Vagina (tissue), 2 donors: ENCODE measurements at regions not wholly inside any gene's neighbourhood (a gene's known extent, or its start where the extent isn't known, plus 50 kb on each side); places are given as distances from the start of the nearest gene placed in this dataset.
A peak's percentile ranks its signal among the peaks of the same experiment; 100 is the strongest.

Source experiments
- DNase-seq, 2 donors: peaks; one replicate each; pipeline ENCODE4 v3.0.0-alpha.2; 2017; ENCODE audit errors: extremely low spot score in 2 of 2
- H3K27ac ChIP-seq: fragments of 200-600 bp; sonication (generic); one replicate; pipeline ENCODE4 v1.5.1; 2019
- H3K27me3 ChIP-seq: fragments of 200-600 bp; sonication (generic); one replicate; pipeline ENCODE4 v1.5.1; 2019
- H3K36me3 ChIP-seq, 2 donors: fragments of 200-600 bp; sonication (generic); one replicate each; pipeline ENCODE4 v1.5.1; 2017 to 2019
- H3K4me1 ChIP-seq: fragments of 200-600 bp; sonication (generic); one replicate; pipeline ENCODE4 v1.5.1; 2019
- H3K4me3 ChIP-seq, 2 donors: fragments of 200-600 bp; sonication (generic); 1 replicate in 1 of 2; 2 replicates in 1 of 2; pipeline ENCODE4 v1.5.1; 2016 to 2019
- H3K9me3 ChIP-seq: fragments of 200-600 bp; sonication (generic); one replicate; pipeline ENCODE4 v1.5.1; 2019
- CTCF ChIP-seq, 3 experiments: fragments of 450-650 bp in 2 of 3; fragments of 200-600 bp in 1 of 3; sonication (generic) in 1 of 3; IDR thresholded peaks; one replicate each; pipeline ENCODE4 v1.5.1; 2017 to 2019; ENCODE audit warnings: antibody characterized with exemption in 3 of 3, mild to moderate bottlenecking in 2 of 3, moderate library complexity in 2 of 3
- POLR2A ChIP-seq, 2 donors: fragments of 450-650 bp; IDR thresholded peaks; one replicate each; pipeline ENCODE4 v1.6.1; 2017; ENCODE audit warnings: antibody characterized with exemption in 2 of 2, mild to moderate bottlenecking in 2 of 2, moderate library complexity in 2 of 2
- POLR2AphosphoS5 ChIP-seq, 2 donors: sonication (generic); formaldehyde crosslinking; IDR thresholded peaks; one replicate each; pipeline ENCODE4 v1.9.0; 2017; ENCODE audit warnings: antibody characterized with exemption in 2 of 2, mild to moderate bottlenecking in 2 of 2, low read depth in 1 of 2; ENCODE audit not compliant: insufficient read depth in 1 of 2
- intact Hi-C: fragments of 100-400 bp; cut with DNase I; formaldehyde crosslinking; loops from one replicate; pipeline ENCODE4 v1.15.1; 2023

GRCh38 chr2:134174711-134175110 is 79.2 kb upstream of the MGAT5 start:
- H3K9me3 ChIP-seq: no peaks in the 10 kb centered on the region
- H3K27me3 ChIP-seq: no peaks in the 10 kb centered on the region
- no peak for TF ChIP-seq POLR2AphosphoS5 (IDR thresholded peaks at IDR 0.05; ENCODE audit: insufficient read depth in 1 of 2, low read depth in 1 of 2)
- no peak for TF ChIP-seq CTCF (IDR thresholded peaks at IDR 0.05)
- TF ChIP-seq POLR2A (IDR thresholded peaks at IDR 0.05): no peak
- intact Hi-C loops: no loop called here
- no peaks in the 10 kb centered on the region for H3K36me3 ChIP-seq
- DNase-seq: no peak
- H3K4me1 ChIP-seq: peaks cover 32% of the 10 kb centered on the region
- H3K27ac ChIP-seq: no peak overlapping the region
- H3K4me3 ChIP-seq: no peak overlapping the region

- peaks cover 43% of the 10 kb centered on the region for H3K4me1 ChIP-seq
- H3K27me3 ChIP-seq: no peaks in the 10 kb centered on the region
- H3K36me3 ChIP-seq: no peaks in the 10 kb centered on the region
- H3K4me3 ChIP-seq: no peak overlapping the region
- H3K9me3 ChIP-seq: no peaks in the 10 kb centered on the region
- DNase-seq: no peak
- intact Hi-C loops: no loop called here
- H3K27ac ChIP-seq: no peak overlapping the region
- TF ChIP-seq POLR2AphosphoS5 (IDR thresholded peaks at IDR 0.05; ENCODE audit: insufficient read depth in 1 of 2, low read depth in 1 of 2) (no peak), POLR2A (IDR thresholded peaks at IDR 0.05) (no peak), CTCF (IDR thresholded peaks at IDR 0.05) (no peak)
Observed at GRCh38 chr2:134175834-134176233, 78.0 kb upstream of the MGAT5 start.

GRCh38 chr2:134177351-134177931 is 76.4 kb upstream of the MGAT5 start:
- no peak for DNase-seq
- Histone ChIP-seq H3K36me3 (no peaks in the 10 kb centered on the region), H3K27me3 (no peaks in the 10 kb centered on the region), H3K4me1 (peaks cover 45% of the 10 kb centered on the region), H3K4me3 (no peak overlapping the region), H3K9me3 (no peaks in the 10 kb centered on the region), H3K27ac (no peak overlapping the region)
- TF ChIP-seq POLR2A (IDR thresholded peaks at IDR 0.05) (no peak), CTCF (IDR thresholded peaks at IDR 0.05) (no peak), POLR2AphosphoS5 (IDR thresholded peaks at IDR 0.05; ENCODE audit: insufficient read depth in 1 of 2, low read depth in 1 of 2) (no peak)
- intact Hi-C loops: no loop called here

- no peak for DNase-seq
- Histone ChIP-seq H3K27me3 (no peaks in the 10 kb centered on the region), H3K9me3 (no peaks in the 10 kb centered on the region), H3K4me1 (peaks cover 45% of the 10 kb centered on the region), H3K4me3 (no peak overlapping the region), H3K36me3 (no peaks in the 10 kb centered on the region), H3K27ac (no peak overlapping the region)
- intact Hi-C loops: no loop called here
- no peak for TF ChIP-seq POLR2AphosphoS5 (IDR thresholded peaks at IDR 0.05; ENCODE audit: insufficient read depth in 1 of 2, low read depth in 1 of 2)
- no peak for TF ChIP-seq CTCF (IDR thresholded peaks at IDR 0.05)
- TF ChIP-seq POLR2A (IDR thresholded peaks at IDR 0.05): no peak
Observed at GRCh38 chr2:134178138-134178877, 75.6 kb upstream of the MGAT5 start.

- DNase-seq: no peak
- TF ChIP-seq POLR2A (IDR thresholded peaks at IDR 0.05) (no peak), POLR2AphosphoS5 (IDR thresholded peaks at IDR 0.05; ENCODE audit: insufficient read depth in 1 of 2, low read depth in 1 of 2) (peak in 1 of 2 donors; percentile 59)
- intact Hi-C loops: no loop called here
Observed at GRCh38 chr2:134181219-134181618, 72.7 kb upstream of the MGAT5 start.

More at GRCh38 chr2:134181219-134181618, 72.7 kb upstream of the MGAT5 start:
- peaks cover 40% of the 10 kb centered on the region for H3K4me1 ChIP-seq
- no peak overlapping the region for H3K4me3 ChIP-seq
- no peaks in the 10 kb centered on the region for H3K9me3 ChIP-seq
- no peak overlapping the region for H3K27ac ChIP-seq
- H3K36me3 ChIP-seq: no peaks in the 10 kb centered on the region
- no peaks in the 10 kb centered on the region for H3K27me3 ChIP-seq
